Epithelial cell of esophagus (primary cell): ENCODE measurements at regions not wholly inside any gene's neighbourhood (a gene's known extent, or its start where the extent isn't known, plus 50 kb on each side); places are given as distances from the start of the nearest gene placed in this dataset.

Experiments
- DNase-seq: peaks from one replicate; pipeline ENCODE4 v3.0.0; 2010; ENCODE audit warnings: low read depth
- H3K4me3 ChIP-seq: 2 replicates; pipeline ENCODE4 v1.5.1; 2011; ENCODE audit warnings: mild to moderate bottlenecking, low read length, control low read depth
- TF ChIP-seq, protein P1 (sequence below): IDR thresholded peaks from 2 replicates; pipeline ENCODE4 v1.5.1; 2011; ENCODE audit warnings: low read depth, mild to moderate bottlenecking, low read length, control low read depth, inconsistent platforms; ENCODE audit not compliant: insufficient read depth; ENCODE audit errors: missing control alignments

DNA sequence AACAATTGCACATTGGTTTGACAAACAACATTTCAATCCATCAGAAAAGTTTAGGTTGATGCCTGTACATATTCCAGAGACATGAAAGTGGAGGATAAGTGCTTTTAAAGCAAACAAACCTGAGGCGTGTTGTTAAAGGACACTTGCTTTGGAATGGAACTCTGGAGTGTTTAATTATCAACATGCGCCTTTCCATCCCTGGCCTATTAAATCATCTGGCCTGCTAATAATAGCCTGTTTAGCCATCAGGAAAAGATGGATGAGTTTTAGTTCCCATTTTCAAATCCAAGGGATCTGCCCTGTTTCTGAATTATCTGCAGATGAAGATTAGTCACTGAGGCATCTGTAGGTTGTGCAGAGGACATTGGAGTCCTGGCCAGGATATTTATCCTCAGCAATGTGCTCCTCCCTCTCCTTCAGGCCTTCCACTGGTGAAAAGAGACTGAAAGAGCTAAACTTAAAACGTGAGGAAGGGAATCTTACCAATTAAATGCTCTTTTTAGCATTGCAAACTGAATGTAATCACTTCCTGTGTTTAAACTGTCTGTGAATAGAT, 388.9 kb downstream of the PPARGC1A start:
- H3K4me3 ChIP-seq = no peak overlapping the region
- TF ChIP-seq, protein P1, sequence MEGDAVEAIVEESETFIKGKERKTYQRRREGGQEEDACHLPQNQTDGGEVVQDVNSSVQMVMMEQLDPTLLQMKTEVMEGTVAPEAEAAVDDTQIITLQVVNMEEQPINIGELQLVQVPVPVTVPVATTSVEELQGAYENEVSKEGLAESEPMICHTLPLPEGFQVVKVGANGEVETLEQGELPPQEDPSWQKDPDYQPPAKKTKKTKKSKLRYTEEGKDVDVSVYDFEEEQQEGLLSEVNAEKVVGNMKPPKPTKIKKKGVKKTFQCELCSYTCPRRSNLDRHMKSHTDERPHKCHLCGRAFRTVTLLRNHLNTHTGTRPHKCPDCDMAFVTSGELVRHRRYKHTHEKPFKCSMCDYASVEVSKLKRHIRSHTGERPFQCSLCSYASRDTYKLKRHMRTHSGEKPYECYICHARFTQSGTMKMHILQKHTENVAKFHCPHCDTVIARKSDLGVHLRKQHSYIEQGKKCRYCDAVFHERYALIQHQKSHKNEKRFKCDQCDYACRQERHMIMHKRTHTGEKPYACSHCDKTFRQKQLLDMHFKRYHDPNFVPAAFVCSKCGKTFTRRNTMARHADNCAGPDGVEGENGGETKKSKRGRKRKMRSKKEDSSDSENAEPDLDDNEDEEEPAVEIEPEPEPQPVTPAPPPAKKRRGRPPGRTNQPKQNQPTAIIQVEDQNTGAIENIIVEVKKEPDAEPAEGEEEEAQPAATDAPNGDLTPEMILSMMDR = no peak
- no peak for DNase-seq

DNA sequence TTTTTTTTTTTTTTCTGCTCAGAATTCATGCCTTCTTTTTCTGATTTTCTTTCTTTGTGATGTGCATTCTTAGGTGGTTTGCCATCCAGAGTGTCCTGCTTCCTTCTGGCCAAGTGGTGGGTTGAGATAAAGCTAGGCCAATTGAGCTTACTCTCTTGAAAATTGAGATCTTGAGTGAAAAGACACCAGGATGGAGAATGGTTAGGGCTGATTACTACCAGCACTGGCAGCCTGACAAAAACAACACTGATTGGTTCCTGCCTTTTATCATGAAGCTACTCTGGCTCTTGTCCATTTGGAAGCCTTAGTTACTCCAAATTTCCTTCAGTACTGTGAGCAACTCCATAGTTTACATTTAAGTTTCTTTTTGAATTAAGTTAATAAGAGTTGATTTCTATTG, 404.0 kb downstream of the PPARGC1A start:
- no peak for DNase-seq
- no peak overlapping the region for H3K4me3 ChIP-seq
- TF ChIP-seq, protein P1 = no peak

DNA sequence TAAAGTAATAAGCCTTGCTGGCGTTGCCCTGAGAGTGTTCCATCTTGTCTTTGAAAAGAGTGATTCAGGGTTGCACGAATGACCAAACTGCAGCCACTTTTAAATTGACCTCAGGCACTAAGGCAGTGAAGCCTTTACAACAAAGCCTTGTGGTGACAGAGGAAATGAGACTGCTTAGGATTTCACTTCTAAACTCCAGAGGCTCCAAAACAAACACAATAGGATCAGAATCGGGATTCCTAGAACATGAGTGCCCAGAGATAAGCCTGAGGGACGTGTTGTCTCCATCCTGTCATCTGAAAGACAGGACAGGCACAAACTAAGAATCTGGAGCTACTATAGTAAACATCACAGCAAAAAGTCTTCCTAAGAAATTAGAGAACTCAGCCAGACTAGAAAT, 405.2 kb downstream of the PPARGC1A start:
- DNase-seq = peak; percentile 0
- no peak overlapping the region for H3K4me3 ChIP-seq
- TF ChIP-seq, protein P1 = no peak

DNA sequence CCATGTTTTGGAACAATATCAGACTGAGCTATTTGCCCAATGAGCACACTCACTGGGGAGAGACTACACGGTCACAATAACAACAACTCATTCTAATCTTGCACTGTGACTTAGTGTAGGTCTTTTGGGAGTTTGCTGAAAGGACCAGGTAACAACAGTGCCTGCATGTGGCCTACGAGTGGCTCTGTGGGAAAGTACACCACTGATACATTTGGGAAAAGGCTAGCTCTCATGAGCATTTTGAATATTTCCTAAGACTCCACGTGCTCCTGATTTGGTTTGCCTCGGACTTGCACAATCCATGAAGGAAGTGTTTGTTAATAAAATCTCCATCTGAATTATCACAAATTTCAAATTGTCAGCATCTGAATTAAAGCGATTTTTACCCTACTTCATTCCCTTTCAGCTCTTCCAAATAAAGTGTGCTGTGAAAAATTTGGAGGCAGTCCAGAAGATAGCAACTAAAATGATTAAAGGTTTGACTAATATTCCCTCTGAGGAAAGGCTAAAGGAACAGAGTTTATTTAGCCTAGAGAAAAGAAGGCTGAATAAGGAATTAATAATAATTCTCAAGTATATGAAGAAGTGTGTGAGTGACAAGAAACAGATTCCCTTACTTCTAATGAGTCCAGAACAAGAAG, 406.4 kb downstream of the PPARGC1A start:
- DNase-seq = no peak
- TF ChIP-seq, protein P1 = no peak
- H3K4me3 ChIP-seq = no peak overlapping the region

DNA sequence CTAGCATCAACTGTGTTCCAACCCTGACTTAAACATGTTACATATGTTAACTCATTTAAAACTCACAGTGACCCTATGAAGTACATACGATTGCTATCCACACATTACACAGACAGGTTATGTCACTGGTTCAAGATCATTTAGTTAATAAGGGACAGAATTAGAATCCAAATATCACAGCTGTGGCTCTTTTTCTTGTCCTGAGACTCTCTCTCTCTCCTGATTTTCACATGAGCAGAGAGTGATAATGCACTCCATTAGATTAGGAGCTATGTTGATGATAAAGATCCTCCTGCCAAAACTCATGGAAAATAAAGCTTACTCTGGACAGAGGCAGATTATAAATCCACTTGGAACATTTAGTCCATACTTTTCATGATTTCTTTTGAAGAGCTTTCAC, 408.3 kb downstream of the PPARGC1A start:
- no peak for DNase-seq
- TF ChIP-seq, protein P1 = no peak
- no peak overlapping the region for H3K4me3 ChIP-seq

DNA sequence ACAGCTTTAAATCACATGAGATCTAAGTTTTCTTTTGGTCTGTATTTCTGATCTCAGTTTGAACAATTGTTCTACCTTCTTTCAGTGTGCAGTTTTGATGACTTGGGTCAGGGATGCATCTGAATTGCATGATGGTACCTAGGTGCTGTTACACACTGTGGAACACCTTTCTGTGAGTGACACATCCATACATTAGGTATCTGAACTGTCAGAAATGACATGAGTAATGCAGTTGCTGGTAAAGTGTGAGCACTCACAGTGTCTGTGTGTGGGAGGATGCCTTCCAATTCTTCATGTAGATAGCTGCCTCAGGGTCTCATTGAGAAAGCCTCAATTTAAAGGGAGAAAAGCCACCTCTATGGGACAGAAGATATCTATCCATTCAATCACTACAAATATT, 411.9 kb downstream of the PPARGC1A start:
- no peak overlapping the region for H3K4me3 ChIP-seq
- peak; percentile 1 for DNase-seq
- TF ChIP-seq, protein P1 = no peak

DNA sequence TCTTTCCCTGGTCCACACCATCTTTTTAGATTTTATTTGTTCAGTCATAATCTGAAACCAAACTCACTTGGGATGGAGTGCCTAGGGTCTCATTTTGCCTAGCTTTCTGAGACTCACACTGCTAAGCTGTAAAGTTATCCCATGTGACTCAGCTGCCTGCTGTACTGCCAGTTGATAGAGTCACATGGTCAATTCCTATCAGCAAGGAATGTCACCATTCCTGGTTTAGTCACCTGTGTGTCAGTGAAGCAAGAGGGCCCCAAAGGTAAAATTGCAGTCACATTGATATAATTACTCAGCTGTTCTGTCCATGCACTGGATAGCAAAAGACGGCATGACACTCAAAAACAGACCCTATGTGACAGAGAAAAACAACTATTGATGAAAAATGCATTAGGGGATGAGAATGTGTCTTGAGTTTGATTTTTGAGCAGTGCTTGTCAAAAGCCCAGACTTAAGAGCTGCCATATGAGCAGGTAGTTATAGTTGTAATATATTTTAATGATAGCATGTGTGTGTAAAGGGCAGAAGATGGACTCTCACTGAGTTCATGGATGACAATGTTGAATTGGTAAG, 413.2 kb downstream of the PPARGC1A start:
- no peak overlapping the region for H3K4me3 ChIP-seq
- DNase-seq = peak; percentile 21
- TF ChIP-seq, protein P1 = no peak
